Coronary artery (tissue), 2 donors: ENCODE measurements at regions not wholly inside any gene's neighbourhood (a gene's known extent, or its start where the extent isn't known, plus 50 kb on each side); places are given as distances from the start of the nearest gene placed in this dataset.

Experiments
- DNase-seq: peaks from one replicate; pipeline ENCODE4 v3.0.0-alpha.2; 2017; ENCODE audit warnings: low spot score
- H3K27ac ChIP-seq, 2 donors: fragments of 200-600 bp; sonication (generic); one replicate each; pipeline ENCODE4 v1.5.1; 2016 to 2019
- H3K4me3 ChIP-seq: fragments of 200-600 bp; sonication (generic); 2 replicates; pipeline ENCODE4 v1.5.1; 2016; ENCODE audit warnings: mild to moderate bottlenecking, moderate library complexity
- CTCF ChIP-seq: fragments of 200-600 bp; sonication (generic); IDR thresholded peaks from one replicate; pipeline ENCODE4 v1.5.1; 2019; ENCODE audit warnings: antibody characterized with exemption

- TF ChIP-seq CTCF: no peak
- Histone ChIP-seq H3K4me3 (no peak overlapping the region), H3K27ac (no peak overlapping the region)
- DNase-seq: no peak
These were observed 163.7 kb upstream of the POU3F1 start for GRCh38 chr1:38210021-38210894.

- Histone ChIP-seq H3K27ac (no peak overlapping the region), H3K4me3 (no peak overlapping the region)
- no peak for TF ChIP-seq CTCF
- DNase-seq: no peak
These were observed 162.4 kb upstream of the POU3F1 start for GRCh38 chr1:38208716-38209632.

GRCh38 chr1:38207906-38208305, 161.3 kb upstream of the POU3F1 start:
- H3K4me3 ChIP-seq: no peak overlapping the region
- TF ChIP-seq CTCF: no peak
- DNase-seq: no peak
- H3K27ac ChIP-seq: no peak overlapping the region

- TF ChIP-seq CTCF: no peak
- Histone ChIP-seq H3K4me3 (no peak overlapping the region), H3K27ac (no peak overlapping the region)
- no peak for DNase-seq
These were observed 160.7 kb upstream of the POU3F1 start for GRCh38 chr1:38207275-38207674.

- Histone ChIP-seq H3K27ac (no peak overlapping the region), H3K4me3 (no peak overlapping the region)
- DNase-seq: no peak
- TF ChIP-seq CTCF: no peak
These were observed 158.1 kb upstream of the POU3F1 start for GRCh38 chr1:38204698-38205097.

- no peak for TF ChIP-seq CTCF
- H3K27ac ChIP-seq: no peak overlapping the region
- no peak for DNase-seq
- no peak overlapping the region for H3K4me3 ChIP-seq
These were observed 156.8 kb upstream of the POU3F1 start for GRCh38 chr1:38203441-38203840.
